Peyer's patch (tissue), 4 donors: ENCODE measurements at regions not wholly inside any gene's neighbourhood (a gene's known extent, or its start where the extent isn't known, plus 50 kb on each side); places are given as distances from the start of the nearest gene placed in this dataset.

Source experiments
- DNase-seq, 3 donors: peaks; one replicate each; pipeline ENCODE4 v3.0.0-alpha.2; 2017 to 2019
- H3K27ac ChIP-seq, 4 donors: fragments of 200-600 bp; sonication (generic); one replicate each; pipeline ENCODE4 v1.5.1; 2016 to 2019
- H3K27me3 ChIP-seq, 2 donors: fragments of 200-600 bp; sonication (generic); one replicate each; pipeline ENCODE4 v1.5.1; 2019
- H3K36me3 ChIP-seq, 3 donors: fragments of 200-600 bp; sonication (generic); one replicate each; pipeline ENCODE4 v1.5.1; 2016 to 2019
- H3K4me1 ChIP-seq, 4 donors: fragments of 200-600 bp; sonication (generic); one replicate each; pipeline ENCODE4 v1.5.1; 2016 to 2019
- H3K4me3 ChIP-seq, 4 donors: fragments of 200-600 bp; sonication (generic); 1 replicate in 3 of 4; 2 replicates in 1 of 4; pipeline ENCODE4 v1.5.1; 2016 to 2019; ENCODE audit warnings: mild to moderate bottlenecking in 1 of 4
- H3K9me3 ChIP-seq, 4 donors: fragments of 200-600 bp; sonication (generic); one replicate each; pipeline ENCODE4 v1.5.1; 2016 to 2019; ENCODE audit warnings: mild to moderate bottlenecking in 1 of 4
- POLR2A ChIP-seq, 2 donors: fragments of 450-650 bp; IDR thresholded peaks; one replicate each; pipeline ENCODE4 v1.5.1; 2017; ENCODE audit warnings: antibody characterized with exemption in 2 of 2, mild to moderate bottlenecking in 2 of 2, moderate library complexity in 2 of 2
- TF ChIP-seq, protein P1 (sequence below), 6 experiments: fragments of 450-650 bp in 4 of 6; fragments of 200-600 bp in 2 of 6; sonication (generic) in 1 of 6; IDR thresholded peaks; one replicate each; pipeline ENCODE4 v1.5.1; 2017 to 2019; ENCODE audit warnings: antibody characterized with exemption in 6 of 6, mild to moderate bottlenecking in 3 of 6, moderate library complexity in 1 of 6

DNA sequence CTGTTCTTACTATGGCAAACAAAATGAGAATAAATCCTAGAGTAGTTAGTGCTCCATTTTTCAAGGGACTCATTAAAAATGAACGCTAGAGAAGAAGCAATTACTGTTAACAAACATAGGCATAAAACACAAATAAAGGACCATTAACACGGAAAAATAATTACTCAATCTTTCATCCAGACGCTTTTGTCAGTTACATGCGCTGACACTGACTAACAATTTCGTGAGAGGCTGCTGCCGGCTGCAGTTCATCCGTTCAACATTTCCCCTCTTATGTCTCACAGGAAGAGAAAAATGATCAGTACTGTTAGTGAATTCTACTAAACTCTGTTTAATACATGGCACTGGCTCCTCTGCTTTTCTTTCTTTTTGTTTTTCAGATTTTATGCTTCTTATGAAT, 472.7 kb upstream of the FLRT2 start:
- TF ChIP-seq, protein P1, sequence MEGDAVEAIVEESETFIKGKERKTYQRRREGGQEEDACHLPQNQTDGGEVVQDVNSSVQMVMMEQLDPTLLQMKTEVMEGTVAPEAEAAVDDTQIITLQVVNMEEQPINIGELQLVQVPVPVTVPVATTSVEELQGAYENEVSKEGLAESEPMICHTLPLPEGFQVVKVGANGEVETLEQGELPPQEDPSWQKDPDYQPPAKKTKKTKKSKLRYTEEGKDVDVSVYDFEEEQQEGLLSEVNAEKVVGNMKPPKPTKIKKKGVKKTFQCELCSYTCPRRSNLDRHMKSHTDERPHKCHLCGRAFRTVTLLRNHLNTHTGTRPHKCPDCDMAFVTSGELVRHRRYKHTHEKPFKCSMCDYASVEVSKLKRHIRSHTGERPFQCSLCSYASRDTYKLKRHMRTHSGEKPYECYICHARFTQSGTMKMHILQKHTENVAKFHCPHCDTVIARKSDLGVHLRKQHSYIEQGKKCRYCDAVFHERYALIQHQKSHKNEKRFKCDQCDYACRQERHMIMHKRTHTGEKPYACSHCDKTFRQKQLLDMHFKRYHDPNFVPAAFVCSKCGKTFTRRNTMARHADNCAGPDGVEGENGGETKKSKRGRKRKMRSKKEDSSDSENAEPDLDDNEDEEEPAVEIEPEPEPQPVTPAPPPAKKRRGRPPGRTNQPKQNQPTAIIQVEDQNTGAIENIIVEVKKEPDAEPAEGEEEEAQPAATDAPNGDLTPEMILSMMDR (IDR thresholded peaks at IDR 0.05), result no peak
- no peak for TF ChIP-seq POLR2A (IDR thresholded peaks at IDR 0.05)
- Histone ChIP-seq H3K4me1 (no peaks in the 10 kb centered on the region), H3K27me3 (no peaks in the 10 kb centered on the region), H3K9me3 (peaks cover 0 to 8% (median 0%) of the 10 kb centered on the region in 4 donors), H3K36me3 (no peaks in the 10 kb centered on the region), H3K27ac (no peak overlapping the region), H3K4me3 (no peak overlapping the region)
- DNase-seq, result no peak

DNA sequence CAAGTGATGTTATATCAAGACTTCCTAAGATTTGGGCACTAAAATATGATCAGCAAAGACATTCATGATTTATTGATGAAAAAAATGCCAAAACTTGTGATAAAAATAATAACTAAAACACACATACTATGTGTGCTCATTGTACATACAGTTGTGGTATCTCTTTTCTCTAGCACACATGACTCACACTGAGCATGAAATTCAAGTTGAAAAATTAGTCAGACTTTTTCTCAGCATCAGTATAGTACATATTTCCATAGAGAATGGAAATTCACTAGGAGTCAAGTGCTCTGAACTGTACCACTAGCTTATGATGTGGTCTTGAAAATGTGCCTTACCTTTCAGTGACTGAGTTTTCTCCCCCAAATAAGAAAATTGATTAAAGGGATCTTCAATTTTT, 471.8 kb upstream of the FLRT2 start:
- no peak for DNase-seq
- Histone ChIP-seq H3K27me3 (no peaks in the 10 kb centered on the region), H3K27ac (no peak overlapping the region), H3K4me3 (no peak overlapping the region), H3K9me3 (peaks cover 0 to 8% (median 0%) of the 10 kb centered on the region in 4 donors), H3K4me1 (no peaks in the 10 kb centered on the region), H3K36me3 (no peaks in the 10 kb centered on the region)
- TF ChIP-seq POLR2A (IDR thresholded peaks at IDR 0.05), result no peak
- TF ChIP-seq, protein P1 (IDR thresholded peaks at IDR 0.05), result no peak

DNA sequence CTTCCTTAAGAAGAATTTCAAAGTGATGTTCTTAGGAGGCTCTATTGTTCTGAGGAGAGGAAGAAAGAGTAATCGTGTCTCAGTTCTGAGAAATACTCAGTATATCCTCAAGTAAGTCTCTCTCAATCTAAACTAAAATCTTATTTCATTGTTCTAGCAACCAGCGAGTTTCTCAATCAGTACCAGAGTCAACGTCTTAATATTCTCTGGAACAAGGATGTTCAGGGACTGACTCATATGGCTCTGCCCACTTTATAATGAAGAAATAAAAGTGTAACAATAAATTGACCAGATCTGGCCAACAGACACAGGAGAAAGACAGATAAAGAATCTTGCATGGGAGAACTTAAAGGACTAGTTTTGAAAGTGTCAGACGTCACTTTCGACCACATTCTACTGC, 469.8 kb upstream of the FLRT2 start:
- H3K27me3 ChIP-seq, result no peaks in the 10 kb centered on the region
- TF ChIP-seq, protein P1 (IDR thresholded peaks at IDR 0.05), result no peak
- no peak for TF ChIP-seq POLR2A (IDR thresholded peaks at IDR 0.05)
- no peak overlapping the region for H3K4me3 ChIP-seq
- no peaks in the 10 kb centered on the region for H3K4me1 ChIP-seq
- no peaks in the 10 kb centered on the region for H3K9me3 ChIP-seq
- H3K36me3 ChIP-seq, result no peaks in the 10 kb centered on the region
- no peak overlapping the region for H3K27ac ChIP-seq
- DNase-seq, result no peak

DNA sequence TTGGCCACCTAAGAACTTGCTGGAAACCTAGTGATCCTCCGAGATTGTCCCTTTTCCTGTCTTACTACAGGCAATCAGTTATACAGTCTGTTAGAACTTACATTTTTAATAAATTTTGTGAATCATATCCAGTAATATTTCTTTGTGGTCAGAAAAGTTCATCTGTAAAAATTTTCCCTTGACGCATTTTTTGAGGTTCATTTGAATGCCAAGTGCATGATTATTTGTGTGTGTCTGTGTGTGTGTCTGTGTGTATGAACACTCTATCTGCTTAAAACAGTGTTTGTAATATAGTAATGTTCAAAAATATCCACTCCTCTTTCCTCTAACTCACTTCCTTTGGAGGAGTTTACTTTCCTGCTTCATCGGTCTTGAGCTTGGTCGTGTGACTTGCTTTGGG, 468.7 kb upstream of the FLRT2 start:
- Histone ChIP-seq H3K27me3 (no peaks in the 10 kb centered on the region), H3K4me3 (no peak overlapping the region), H3K27ac (no peak overlapping the region), H3K36me3 (no peaks in the 10 kb centered on the region), H3K9me3 (no peaks in the 10 kb centered on the region), H3K4me1 (no peaks in the 10 kb centered on the region)
- TF ChIP-seq, protein P1 (IDR thresholded peaks at IDR 0.05), result no peak
- TF ChIP-seq POLR2A (IDR thresholded peaks at IDR 0.05), result no peak
- DNase-seq, result no peak

DNA sequence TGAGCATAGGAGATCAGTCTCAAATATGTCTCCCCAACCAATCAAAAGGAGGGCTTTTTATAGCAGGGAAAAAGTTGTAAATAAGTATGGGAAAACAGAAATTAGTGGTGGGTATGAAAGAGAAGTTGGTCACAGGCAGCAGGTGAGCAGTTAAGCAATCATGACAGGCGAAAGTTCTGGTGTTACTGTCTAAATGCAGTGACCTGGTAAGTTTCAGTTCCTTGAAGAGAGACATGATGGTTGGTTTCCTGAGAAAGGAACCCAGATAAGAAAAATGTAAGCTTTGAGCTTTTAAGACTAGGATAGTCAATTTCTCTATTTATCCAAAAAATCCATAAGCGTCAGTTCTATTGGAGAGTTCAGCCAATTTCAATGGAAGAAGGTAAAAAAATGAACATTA, 466.2 kb upstream of the FLRT2 start:
- TF ChIP-seq POLR2A (IDR thresholded peaks at IDR 0.05), result no peak
- TF ChIP-seq, protein P1 (IDR thresholded peaks at IDR 0.05), result no peak
- H3K9me3 ChIP-seq, result no peaks in the 10 kb centered on the region
- no peak for DNase-seq
- no peak overlapping the region for H3K4me3 ChIP-seq
- no peaks in the 10 kb centered on the region for H3K4me1 ChIP-seq
- no peak overlapping the region for H3K27ac ChIP-seq
- H3K27me3 ChIP-seq, result no peaks in the 10 kb centered on the region
- no peaks in the 10 kb centered on the region for H3K36me3 ChIP-seq

DNA sequence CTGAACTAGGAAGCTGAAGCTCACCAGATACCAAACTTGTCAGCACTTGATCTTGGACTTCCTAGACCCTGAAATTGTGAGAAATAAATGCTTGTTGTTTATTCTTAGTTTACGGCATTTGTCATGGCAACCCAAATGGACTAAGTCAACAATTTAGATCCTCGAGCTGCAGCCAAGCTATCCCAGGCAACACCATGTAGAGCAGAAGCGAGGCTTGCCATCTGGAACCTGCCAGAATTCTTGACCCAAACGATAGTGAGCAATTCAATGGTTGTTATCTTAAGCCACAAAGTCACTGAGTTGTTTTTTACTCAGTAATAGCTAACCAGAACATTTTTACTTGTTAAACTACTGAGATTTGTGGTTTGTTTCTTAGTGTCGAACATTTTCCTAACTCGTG, 458.5 kb upstream of the FLRT2 start:
- H3K27me3 ChIP-seq, result no peaks in the 10 kb centered on the region
- TF ChIP-seq, protein P1 (IDR thresholded peaks at IDR 0.05), result no peak
- no peak for TF ChIP-seq POLR2A (IDR thresholded peaks at IDR 0.05)
- no peaks in the 10 kb centered on the region for H3K4me1 ChIP-seq
- DNase-seq, result no peak
- H3K36me3 ChIP-seq, result no peaks in the 10 kb centered on the region
- H3K27ac ChIP-seq, result no peak overlapping the region
- H3K9me3 ChIP-seq, result no peaks in the 10 kb centered on the region
- H3K4me3 ChIP-seq, result no peak overlapping the region
